GM19035 (cell line): ENCODE measurements at regions not wholly inside any gene's neighbourhood (a gene's known extent, or its start where the extent isn't known, plus 50 kb on each side); places are given as distances from the start of the nearest gene placed in this dataset.

Source experiments
- ATAC-seq: cut with Tn5 transposase; IDR thresholded peaks from one replicate; pipeline ENCODE4 v1.9.1; 2021; ENCODE audit not compliant: unreplicated experiment

DNA sequence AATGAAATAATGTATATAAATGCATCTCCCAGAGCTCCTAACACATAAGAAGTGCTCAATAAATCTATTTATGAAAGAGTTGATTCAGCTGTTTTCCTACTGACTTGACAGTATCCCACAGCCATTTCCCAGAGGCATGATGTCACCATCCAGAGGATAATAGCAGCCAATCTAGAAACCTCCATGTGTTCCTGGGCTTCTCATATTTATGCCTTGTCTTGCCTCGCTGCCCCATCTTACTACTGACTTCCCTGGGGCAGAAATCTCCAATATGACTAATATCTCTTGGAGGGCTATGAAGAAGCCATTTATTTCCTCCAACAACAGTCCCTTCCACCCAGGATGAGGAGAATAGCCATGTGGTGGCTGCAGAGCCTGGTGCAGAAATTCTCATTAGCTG is 115.4 kb upstream of the NAV2 start:
- no peak for ATAC-seq

DNA sequence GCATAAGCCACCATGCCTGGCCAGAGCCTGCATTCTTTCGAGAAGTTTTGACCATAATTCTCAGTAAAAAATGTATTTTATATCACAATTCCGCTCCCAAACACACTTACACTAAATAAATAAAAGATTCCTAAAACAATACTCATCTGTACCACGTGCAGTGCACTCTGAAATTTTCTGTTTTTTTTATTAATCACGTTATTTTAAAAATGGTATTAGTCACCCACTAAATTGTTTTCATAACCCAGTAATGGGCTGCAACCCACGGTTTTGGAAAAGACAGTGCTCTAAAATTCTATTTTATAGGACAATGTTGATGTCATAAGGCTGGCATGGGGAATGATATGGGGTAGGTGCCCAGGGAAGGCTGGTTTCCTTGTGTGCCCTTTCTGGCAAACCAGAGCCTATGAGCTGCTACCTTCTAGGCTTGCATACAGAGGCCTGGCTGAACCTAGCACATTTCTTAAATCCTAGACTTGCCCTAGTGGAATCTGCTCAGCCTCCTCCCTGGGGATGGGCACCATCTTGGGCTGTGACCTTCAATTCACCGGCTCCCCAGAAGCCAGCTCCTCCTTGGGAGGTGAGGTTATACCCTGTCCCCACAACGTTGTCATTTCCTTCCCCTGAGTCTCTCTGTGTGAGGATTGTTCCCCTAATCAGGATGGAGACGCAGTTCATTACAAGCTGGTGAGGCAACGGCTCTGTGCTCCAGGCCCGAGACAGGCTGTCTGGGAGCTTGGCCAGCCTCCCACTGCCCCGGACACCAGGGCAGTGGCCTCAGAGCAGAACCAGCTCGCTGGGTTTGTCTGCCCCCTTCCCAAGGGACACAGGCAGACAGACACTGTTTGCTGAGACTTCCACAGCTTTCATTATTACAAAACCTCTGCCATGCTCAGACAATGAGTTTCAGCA is 116.5 kb upstream of the NAV2 start:
- no peak for ATAC-seq

DNA sequence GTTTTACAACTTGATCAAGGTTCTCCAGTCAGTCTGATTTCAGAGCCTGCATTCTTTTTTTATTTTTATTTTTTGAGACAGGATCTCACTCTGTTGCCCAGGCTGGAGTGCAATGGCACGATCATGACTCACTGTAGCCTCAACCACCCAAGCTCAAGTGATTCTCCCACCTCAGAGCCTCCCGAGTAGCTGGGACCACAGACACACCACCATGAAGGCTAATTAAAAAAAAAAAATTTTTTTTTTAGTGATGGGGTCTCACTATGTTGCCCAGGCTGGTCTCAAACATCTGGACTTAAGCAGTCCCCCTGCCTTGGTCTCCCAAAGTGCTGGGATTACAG is 117.2 kb upstream of the NAV2 start:
- no peak for ATAC-seq

DNA sequence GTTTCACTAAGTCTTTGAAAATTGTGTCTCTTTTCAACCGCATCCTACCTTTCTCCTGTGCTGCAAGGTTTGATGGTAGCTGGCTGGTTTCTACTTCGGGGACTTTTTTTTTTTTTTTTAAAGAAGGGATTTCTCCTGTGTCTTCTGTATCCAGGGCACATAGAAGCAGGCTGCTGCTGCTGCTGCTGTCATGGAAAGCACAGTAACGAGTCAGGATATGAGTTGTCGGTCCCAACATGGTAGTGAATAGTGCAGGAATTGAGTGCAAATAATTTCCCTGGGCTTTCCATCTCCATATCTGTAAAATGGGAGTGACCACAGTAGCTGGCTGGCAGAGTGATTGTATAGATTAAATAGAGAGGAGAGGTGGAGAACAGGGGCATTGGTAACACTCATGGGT is 118.3 kb upstream of the NAV2 start:
- ATAC-seq: no peak

DNA sequence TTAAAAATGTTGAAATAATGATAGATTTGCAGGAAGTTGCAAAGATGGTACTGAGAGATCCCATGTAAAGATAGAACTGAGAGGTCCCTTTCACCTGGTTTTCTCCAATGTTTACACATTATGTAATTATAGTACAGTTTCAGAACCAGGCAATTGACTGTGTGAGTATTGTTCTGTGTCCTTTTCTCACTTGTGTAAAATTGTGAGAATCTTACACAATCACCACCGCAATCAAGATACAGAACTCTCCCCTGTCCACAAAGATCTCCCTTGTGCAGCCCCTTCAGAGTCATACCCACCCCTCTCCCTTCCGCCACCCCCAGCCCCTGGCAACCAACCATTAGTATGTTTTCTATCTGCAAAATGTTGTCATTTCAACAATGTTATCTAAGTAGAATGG is 119.8 kb upstream of the NAV2 start:
- no peak for ATAC-seq

DNA sequence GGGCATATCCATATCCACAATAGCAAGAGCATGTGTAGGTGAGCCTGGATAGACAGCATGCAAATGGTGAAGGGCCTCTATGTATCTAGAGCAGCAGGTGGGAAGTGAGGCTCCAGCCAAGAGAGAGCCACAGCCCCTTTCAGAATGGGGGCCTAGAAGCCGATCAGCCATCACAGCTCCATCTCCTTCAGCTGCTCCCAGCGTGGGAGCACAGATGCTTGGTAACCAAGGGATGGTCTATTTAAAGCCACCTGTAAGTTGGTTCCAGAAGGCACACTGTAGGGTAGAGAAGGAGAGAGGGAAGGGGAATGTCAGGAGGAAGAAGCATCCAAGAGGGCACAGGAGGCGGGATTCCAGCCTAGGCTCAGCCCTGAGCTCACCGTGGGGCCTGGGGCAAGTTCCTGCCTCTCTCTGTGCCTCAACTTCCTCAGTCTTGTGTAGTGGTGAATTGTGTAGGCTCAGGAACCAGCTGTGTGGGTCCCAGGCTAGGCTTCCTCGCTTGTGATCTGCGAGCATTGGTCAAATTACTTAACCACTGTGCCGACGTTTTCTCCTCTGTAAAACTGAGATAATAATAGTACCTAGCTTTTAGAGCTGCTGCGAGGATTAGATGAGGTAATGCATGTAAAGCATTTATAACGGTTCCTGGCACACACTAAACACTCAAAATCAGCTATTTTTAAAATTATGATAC is 122.9 kb upstream of the NAV2 start:
- ATAC-seq: no peak

DNA sequence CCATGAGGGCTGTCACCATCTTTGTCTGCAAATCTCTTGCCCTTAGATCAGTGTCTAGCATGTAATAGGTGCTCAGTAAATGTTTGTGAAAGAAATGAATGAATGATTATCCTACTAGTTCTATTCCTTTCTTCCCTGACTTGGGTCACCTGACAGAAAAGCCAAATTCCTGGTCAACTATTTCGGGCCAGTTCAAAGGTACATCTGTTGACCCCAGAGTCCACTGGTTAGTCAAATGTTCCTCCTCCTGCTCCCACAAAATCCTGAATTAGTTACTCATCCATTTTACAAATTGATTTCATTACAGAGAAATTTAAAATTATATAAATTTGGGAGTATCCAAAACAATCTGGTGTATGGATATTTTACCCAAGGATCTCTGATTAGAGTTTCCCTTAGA is 124.7 kb upstream of the NAV2 start:
- ATAC-seq: no peak

DNA sequence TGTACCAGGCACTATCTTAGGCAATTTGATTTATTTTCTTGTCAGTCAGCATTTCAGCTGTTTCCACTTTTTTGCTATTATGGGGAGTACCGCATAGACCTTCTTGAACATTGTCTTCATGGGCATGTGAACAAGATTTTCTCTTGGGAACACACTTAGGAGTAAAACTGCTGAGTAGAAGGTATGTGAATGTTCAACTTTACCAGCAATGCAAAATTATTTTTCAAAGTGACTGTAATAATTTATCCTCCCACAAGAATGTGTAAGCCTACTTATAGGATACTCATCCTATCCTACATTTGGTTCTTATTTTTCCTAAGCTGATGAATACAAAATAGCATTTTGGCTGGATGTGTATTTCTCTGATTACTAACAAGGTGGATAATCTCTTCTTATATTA is 132.0 kb upstream of the NAV2 start:
- ATAC-seq: no peak

DNA sequence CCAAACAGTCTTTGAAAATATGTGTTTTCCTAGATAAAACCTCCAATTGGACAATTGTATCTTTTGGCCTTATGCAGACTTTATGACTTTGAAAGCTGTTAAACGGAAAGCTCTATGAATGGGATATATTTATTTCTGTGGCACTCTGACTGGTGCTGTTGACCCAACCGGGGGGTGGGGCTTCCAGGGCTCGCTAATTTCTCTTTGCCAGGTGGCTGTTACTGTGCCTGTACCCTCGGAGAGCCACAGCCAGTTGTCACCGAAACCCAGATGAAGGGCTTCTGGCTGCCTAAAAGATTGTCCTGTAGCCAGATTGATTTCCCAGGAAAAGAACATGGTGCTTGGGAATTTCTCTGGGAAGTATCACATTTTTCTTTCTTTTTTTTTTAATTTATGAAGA is 132.7 kb upstream of the NAV2 start:
- ATAC-seq: no peak

DNA sequence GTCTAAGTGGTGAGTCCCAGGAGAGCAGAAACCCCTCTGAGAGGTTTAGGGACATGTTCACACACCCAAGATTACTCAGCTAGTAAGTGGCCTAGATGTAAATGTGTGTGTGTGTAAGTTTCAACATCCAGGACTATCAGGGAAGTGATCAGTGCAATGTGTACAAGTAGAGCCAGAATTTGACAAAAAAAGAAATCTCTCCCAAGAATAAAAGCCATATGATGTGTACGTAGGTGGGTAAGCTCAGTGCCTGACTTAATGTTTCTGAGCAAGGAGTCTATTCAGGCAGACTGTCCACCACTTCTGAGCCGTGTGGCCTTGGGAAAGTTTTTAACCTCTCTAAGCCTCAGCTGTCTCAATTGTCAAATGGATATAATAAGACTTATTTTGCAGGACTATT is 133.8 kb upstream of the NAV2 start:
- no peak for ATAC-seq

DNA sequence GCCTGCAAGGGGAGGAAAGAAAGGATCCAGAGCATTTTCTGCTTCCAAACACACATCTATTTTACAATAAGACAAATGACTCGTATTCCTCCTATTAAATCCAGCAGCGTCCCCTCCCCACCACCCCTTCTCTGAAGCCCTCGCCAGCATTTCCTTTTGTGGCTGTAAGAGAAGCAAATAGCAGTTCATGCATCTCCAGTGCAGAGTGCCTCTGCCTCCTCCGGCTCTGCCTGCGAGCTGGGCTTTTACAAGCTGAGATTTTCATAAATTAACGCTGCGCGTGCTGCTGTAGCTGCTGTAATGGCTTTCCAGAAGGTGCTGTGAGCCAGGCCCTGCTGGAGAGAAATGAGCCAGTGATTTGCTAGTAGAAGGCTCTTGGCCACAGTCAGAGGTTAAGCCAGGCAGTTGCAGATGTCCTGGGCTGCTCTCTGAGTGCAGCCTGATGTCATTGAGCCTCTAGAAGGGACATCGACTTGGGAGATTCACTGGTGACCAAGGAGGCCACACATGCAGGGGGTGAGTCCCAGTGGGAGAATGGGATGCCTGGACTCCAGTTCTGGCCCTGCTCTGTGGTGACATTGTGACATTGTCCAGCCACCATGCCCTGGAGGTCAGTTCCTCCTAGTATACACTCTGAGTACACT is 134.5 kb upstream of the NAV2 start:
- no peak for ATAC-seq

DNA sequence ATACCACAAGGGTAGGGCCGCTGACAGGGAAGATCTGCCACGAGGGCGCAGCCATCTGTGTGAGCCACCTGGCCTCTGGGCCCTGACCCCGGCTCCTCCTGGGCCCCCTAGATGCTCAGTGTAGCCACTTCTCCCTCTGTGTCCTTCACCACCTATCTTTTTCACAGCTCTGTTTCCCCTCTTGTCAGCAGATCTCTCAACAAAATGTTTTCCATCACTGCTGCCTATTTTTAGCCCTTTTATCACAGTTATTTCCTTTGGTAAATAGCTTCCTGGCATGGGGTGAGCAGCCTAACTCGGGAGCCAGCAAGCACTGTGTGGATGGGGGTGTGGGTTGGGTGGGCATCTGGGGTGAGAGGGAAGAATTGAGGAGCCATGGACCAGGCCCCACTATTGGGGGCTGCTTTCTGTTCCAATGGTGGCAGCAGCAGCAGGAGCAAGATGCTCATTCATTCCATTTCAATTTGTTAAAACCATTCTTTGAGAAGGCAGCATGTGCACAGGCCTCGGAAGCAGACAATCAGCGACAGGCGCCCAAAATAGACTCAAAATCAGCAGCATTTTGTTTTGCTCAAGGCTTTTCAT is 135.2 kb upstream of the NAV2 start:
- ATAC-seq: no peak

DNA sequence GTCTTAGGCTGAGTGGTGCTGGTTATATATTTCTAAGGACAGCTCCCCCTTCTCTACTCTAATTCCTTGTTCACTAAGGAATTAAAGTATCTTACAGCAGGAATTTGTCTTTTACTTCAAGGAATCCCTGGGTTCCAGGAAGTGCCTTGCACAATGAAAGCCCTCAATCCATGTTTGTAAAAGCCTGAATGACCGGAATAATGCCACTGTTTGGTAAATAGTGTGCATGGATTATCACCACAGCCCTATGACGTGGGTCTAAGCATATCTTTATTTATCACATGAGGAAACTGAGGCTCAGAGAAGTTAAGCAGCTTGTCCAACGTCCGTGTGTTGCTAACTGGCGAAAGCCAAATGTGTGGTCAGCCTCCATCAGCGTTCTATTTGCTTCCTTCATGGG is 135.7 kb upstream of the NAV2 start:
- ATAC-seq: no peak

DNA sequence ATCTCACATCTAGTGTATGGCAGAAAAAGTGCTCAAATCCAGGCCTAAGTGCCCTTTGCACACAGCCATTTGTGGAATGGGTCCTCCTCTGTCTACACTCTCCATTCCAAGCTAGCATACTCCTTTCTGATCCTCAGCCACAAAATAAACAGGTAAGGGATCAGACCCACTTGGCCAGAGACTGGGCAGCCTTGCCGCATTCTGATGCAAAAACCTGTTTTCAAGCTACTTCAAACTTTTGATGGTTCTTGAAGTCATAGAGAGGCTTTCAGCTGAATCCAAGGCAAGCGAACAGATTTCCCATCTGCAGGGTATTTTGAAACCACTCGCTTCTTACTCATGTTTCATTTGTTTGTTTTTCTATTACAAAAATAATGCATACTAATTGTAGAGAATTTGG is 136.6 kb upstream of the NAV2 start:
- no peak for ATAC-seq

DNA sequence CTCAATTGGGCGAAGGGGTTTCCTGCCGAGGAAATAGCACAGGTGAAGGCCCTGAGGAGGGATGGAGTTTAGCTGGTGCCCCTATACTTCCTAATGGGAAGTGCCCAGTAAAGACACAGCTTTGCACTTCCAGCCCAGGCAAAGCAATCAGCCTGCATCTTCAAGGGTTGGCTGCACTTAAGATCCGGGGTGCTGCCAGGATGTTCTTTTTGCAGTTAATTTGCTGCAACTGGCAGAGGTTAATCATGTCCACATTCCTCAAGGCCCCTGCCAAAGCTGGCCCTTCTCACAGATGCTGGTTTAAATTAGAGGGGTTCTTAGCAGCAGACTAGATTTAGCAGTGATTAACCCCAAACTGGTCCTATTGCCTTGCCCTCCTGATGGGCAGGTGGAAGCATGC is 137.7 kb upstream of the NAV2 start:
- no peak for ATAC-seq

DNA sequence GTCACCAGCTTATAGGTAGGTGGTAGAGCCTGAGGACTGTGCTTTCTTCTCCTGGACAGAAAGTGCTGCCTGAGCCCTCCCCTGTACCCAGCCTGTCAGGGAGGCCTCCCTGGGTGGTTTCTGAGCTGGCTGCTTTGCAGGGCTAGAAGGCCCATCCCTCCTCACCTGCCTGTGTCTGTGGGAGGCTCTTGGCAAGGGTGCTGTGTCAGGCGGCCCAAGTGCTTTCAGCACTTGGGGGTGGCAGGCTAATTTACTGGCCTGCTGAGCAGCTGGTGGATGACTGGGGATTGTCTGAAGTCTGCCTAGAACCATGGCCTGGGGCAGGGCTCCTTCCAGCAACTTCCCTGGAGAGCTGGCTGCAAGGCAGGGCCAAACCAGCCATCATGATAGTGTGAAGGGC is 139.0 kb upstream of the NAV2 start:
- no peak for ATAC-seq

DNA sequence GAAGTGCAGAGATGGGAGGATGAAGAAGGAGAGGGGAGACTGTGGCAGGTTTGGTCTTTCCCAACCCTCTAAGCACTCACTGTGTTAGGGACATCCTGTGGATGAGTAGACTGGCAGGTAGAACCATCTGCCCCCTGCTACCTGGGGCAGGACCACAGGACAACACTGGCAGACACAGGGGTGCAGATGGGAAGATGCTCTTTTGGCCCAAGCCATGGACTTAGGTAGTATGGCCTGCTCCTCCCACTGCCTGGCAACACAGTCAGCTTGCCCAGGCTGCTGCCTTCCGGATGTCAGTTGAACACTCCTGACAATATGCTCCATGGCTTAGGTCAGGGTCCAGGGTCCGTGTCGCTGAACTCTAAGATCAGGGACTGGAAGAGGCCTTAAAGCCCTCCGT is 140.7 kb upstream of the NAV2 start:
- no peak for ATAC-seq

DNA sequence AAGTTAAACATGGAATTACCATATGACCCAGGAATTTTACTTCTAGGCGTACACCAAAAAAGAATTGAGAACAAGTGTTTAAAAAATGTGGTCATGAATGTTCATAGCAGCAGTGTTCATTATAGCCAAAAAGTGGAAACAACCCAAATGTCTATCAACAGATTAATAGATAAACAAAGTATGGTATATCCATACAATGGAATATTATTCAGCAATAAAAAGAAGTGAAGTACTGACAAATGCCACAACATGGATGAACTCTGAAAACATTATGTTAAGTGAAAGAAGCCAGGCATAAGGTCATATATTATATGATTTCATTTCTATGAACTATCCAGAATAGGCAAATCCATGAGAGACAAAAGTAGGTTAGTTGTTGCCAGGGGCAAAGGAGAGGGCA is 141.7 kb upstream of the NAV2 start:
- ATAC-seq: no peak

DNA sequence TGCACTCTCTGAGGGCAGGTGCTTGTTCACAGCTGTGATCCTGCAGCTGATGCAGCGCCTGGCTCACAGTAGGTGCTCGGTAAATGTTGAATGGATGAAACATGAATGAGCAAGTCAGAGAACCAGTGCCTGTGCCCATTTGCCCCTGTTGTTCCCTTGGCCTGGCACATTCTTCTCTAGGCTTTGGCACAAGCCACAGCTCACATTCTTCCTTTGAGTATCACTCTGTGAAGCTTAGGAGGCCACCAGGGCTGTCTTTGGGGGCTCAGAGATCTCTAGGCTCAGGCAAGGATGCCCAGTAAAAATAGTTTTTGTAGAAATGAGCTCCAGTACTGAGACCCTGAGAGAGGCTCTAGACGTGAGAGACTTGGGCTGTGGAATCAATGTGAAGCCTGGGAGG is 144.6 kb upstream of the NAV2 start:
- no peak for ATAC-seq

DNA sequence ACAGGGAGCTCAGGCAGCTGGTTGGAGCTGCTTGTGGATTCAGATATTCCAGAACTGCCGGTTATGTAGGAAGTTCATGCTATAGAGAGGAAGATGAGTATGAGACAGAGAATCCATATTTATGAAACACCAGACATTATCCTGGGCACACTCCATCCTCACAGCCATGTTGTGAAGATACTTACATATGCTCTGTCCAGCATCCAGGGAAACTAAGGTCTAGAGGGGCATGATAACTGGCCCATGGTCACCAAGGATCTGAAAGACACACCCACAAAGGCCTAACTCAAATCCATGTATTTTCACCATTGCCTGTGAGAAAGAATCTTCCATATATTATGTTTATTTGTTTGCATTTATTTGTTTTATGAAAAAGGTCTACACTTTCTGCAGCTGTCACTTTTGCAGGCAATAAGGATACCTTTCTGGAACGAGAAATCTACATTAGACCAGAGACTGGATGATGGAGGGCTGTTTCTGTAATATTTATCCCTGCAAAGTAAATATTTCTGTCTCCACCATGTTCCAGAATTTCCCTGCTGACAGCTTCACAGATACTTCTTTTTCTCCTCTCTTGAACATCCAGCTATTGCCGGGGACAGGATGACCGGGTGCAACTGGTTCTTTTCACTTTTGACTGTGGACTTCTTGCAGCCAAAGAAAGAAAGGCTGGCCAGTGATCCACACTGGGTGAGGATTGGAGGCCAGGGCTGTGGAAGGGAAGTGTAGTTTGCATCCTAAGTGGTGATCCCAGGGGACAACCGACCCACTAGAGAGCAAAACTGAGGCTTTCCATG is 145.9 kb upstream of the NAV2 start:
- ATAC-seq: no peak

DNA sequence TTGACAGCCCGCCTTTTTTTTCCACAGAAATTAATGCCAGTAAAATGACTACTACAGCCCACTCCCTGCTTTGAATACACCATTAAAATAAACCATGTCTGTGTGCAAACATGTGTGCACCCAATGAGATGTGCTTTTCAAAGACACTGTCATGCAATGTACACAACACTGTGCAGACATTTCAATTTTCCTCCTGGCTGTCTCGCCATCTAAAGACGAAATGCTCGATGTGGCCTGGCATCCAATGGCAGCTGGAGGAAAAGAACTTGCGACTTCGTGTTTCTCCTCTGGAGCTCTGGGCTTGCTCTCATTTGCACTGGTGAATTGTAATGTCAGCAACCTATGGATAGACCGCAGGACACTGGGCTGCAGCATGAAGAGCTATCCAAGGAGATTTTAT is 147.0 kb upstream of the NAV2 start:
- no peak for ATAC-seq
